ENCODE measurements at regions not wholly inside any gene's neighbourhood (a gene's known extent, or its start where the extent isn't known, plus 50 kb on each side); places are given as distances from the start of the nearest gene placed in this dataset.

GRCh38 chr7:98463837-98464557 lies 63.1 kb upstream of the BAIAP2L1 start:
- DNase-seq, result no peak

- no peak for DNase-seq
Measured at GRCh38 chr7:98462911-98463633, 62.2 kb upstream of the BAIAP2L1 start.

DNA sequence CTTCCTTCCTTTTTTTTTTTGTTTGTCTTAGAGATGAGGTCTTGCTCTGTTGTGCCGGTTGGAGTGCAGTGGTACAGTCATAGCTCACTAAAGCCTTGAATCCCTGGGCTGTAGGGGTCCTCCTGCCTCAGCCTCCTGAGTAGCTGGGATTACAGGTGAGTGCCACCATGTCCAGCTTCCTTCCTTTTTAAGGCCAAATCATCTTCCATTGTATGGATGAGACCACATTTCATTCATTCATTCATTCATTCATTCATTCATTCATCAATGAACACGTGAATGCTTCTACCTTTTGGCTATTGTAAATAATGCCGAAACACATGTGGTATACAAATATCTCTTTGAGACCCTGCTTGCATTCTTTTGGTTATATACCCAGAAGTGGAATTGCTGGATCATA lies 60.0 kb upstream of the BAIAP2L1 start:
- no peak for DNase-seq

- no peak for DNase-seq
Measured at GRCh38 chr7:98459529-98459928, 58.6 kb upstream of the BAIAP2L1 start.

- DNase-seq, result no peak
Measured at GRCh38 chr7:98458090-98458875, 57.4 kb upstream of the BAIAP2L1 start.

GRCh38 chr7:98456866-98457265 lies 56.0 kb upstream of the BAIAP2L1 start:
- no peak for DNase-seq

- no peak for DNase-seq
Measured at GRCh38 chr7:98452791-98453190, 51.9 kb upstream of the BAIAP2L1 start.

All from stimulated activated CD4-positive, alpha-beta T cell treated with anti-CD3 and anti-CD28 coated beads, Interleukin-1b, Interleukin-23, amount 100 ng/mL, for 48 hours (primary cell).